Activated T-cell treated with anti-CD3 and anti-CD28 coated beads for 4 hours (primary cell): ENCODE measurements at regions not wholly inside any gene's neighbourhood (a gene's known extent, or its start where the extent isn't known, plus 50 kb on each side); places are given as distances from the start of the nearest gene placed in this dataset.
A peak's percentile ranks its signal among the peaks of the same experiment; 100 is the strongest.
"Not testable (repeated sequence)": the region's sequence is repeated elsewhere in the genome, so short reads cannot be mapped to it uniquely, and the experiment has no call there.

Experiments used
- DNase-seq: peaks from one replicate; pipeline ENCODE4 v3.0.0-alpha.2; 2020

DNA sequence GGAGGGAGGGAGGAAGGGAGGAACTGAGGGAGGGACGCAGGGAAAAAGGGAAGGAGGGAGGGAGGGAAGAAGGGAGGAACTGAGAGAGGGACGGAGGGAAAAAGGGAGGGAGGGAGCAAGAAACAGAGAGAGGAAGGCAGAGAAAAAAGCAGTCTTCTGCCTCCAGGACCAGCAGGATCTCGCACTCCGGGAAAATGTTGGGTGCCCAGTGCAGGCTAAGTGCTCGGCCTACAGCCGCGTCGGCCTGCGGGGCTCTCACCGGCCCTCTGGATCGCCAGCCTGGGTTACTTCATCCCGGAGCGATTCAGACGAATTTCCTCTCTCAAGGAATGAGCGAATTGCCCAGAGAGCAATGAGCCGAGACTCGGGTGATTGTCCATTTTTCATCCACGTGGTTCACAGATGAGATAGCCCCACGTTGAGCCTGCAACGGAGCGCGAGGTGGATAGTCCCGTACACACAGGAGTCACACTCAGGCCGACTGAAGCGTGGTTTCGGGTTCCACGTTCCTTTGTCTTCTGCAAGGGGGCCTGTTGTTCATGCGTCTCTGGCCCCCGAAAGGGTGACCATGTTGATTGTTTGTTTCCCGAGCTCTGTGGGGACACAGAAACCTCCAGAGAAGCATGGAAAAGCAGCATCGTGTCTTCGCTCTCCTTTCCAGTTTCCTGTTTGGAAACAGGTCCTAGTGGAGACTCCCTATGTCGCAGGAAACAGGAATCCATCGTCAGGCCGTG is 1937.1 kb upstream of the DEFB115 start:
- DNase-seq, result not testable (repeated sequence)

DNA sequence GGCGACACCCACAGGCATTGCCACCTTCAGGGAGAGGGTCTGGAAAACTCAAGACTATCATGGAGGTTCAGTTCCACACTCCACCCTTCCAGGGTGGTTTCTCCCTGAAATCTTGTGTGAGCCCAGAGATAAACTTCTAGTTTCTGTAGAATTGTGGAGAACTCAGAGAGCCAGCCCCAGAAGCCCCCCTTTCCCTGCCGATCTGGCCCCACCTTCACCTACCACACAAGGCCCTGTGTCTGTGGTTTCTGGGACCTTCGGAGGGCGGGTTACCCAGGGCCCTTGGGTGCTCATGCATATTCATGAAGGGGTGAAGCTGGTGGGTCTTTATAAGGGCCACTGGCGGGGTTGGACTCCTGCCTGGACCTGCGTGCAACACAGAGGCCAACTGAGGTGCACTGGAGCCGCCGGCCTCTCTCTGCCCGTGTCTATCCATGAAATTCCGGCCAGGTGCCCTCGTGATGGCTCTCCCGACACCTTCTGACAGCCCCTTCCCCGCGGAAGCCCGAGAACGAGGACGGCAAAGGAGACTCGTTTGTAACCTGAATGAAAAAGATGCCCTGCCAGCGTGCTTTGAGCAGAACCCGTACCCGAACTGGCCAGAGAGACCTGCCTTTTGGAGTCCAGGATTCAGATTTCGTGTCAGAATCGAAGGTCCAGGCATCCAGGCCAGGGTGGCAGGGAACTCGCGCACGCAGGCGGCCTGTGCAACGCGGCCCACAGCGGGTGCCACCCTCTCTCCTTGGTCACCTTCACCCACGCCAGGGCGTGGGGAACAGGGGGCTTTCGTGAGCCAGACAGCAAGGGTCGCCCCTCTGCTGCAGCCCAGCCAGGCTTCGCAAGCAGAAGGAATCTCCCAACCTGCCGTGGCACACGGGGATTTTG is 1933.6 kb upstream of the DEFB115 start:
- not testable (repeated sequence) for DNase-seq

DNA sequence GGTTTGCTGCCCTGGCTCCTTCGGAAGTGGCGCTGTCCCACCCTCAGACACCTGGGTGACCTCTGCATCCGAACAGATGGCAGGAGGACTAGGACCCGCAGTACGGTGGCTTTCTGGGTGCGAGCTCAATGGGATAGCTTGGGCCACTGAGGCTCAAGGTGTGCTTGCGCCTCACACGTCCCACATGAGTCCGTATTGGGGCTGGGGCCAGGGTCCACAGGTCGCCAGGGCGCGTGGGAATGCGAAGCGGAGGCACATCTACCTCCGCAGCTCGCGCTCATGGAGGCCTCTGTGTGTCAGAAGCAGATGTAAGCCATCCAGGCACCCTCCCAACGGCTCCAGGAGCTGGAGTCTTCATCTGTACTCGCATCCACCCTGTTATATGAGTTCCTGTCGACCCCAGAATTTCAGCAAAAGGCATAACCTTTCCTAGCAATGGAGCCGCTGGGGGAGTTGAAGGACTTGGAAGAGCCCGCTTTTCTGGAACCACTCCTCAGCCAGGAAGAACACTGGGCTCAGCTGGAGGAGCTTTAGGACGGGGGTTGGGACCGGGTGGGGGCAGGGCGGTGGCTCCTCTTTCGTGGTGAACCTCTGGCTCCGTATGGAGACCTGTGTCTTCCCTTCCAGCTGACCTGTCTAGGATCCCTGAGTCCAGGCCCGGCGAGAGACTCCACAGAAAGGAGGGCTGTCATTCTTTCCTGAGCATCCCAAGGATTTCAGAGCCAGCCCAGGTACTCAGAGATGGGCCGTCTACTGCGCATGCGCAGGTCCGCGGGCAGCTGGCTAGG is 1932.8 kb upstream of the DEFB115 start:
- DNase-seq, result not testable (repeated sequence)

DNA sequence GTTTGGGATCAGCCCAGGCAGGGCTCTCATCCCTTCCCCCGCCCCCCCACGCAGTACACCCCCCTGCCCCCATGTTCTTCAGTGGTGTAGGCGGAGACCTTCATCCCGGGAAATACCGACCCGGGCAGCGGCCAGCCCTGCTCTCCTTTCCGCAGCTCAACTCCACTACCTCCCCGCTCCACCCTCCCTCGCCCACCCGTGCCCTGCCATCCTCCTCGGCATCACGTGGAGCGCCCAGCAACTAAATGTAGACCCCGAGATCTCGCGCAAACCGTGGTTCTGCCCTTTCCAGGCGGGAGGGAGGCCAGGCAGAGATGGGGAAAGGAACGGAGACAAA is 1932.2 kb upstream of the DEFB115 start:
- DNase-seq, result no peak

DNA sequence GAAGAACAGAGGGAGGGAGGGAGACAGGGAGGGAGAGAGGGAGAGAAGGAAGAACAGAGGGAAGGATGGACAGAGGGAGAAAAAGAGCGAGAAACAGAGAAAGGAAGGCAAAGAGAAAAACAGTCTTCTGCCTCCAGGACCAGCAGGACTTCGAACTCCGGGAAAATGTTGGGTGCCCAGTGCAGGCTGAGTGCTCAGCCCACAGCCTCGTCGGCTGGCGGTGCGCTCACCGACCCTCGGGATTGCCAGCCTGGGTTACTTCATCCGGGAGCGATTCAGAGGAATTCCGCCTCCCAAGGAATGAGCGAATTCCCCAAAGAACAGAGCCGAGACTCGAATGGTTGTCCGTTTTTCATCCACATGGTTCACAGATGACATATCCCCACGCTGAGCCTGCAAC is 1931.7 kb upstream of the DEFB115 start:
- DNase-seq, result not testable (repeated sequence)

DNA sequence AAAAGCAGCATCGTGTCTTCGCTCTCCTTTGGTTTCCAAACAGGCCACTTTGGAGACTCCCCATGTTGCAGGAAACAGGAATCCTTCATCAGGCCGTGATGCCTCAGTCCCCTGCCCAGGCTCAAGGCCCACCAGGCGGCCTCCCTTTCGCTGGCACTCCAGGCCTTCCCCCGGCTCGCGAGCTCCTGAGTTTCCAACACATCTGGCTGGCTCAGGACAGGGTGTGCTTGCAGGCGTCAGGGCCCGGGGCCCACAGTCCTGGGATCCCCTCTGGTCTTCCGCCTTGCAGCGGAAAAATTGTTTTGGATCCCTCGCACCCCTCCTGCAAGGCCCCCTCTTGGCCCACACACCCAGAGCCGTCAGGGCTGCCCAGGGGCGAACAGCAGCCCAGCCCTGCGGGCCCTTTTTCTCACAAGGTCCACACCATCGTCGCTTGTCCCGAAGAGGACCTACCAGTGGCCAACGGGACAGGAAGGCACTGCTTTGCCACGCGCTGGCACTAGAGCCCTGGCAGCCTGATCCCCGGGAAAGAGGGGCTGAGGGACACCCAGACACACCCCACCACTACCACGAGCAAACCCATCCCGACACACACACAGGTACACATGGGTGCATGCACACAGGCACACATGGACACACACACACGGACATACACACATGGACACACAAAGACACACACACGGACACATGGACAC is 1930.9 kb upstream of the DEFB115 start:
- DNase-seq, result no peak

DNA sequence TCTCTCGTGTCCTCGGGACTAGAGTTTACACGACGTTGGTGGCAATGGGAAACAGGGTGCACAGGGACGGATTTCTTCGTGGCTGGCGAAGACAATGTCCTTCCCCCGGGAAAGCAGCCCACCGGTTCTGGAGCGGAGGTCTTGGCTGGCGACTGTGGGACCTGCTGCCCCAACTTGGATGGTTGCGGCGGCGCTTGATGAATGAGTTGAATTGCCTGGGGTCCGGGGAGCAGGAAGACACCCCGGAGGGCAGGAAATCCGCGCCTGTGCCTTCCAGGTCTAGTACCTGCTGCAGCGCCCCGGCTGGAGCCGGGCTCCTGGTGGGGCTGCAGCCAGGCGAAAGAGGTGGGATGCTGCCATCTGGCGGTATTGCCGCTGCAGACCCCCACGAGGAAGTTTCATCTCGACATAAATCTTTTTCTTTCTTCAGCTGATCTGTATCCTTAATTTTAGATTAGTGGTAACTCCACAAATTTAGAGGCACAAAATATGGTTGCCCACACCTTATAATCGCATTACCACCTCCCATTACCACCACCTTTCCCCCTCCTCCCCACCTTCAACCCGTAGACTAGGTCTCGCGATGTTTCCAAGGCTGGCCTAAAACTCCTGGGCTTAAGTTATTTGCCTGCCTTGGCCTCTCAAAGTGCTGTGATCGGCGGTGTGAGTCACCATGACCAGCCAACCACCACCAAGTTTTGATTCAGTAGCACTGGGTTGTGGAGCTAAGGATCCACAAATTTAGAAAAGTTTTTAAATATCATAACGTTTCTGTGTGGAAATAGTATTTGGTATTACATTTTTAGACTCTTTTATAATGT is 1929.7 kb upstream of the DEFB115 start:
- peak; percentile 26 for DNase-seq

DNA sequence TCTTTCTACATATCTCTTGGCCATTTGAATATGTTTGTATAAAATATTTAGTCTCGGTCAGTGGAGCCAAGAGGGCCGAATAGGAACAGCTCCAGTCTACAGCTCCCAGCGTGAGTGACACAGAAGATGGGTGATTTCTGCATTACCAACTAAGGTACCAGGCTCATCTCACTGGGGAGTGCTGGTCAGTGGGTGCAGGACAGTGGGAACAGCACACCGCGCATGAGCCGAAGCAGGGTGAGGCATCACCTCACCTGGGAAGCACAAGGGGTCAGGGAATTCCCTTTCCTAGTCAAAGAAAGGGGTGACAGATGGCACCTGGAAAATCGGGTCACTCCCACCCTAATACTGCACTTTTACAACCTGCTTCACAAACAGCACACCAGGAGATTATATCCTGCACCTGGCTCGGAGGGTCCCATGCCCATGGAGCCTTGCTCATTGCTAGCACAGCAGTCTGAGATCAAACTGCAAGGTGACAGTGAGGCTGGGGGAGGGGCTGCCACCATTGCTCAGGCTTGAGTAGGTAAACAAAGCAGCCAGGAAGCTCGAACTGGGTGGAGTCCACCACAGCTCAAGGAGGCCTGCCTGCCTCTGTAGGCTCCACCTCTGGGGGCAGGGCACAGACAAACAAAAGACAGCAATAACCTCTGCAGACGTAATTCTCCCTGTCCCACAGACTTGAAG is 1926.9 kb upstream of the DEFB115 start:
- DNase-seq, result not testable (repeated sequence)

DNA sequence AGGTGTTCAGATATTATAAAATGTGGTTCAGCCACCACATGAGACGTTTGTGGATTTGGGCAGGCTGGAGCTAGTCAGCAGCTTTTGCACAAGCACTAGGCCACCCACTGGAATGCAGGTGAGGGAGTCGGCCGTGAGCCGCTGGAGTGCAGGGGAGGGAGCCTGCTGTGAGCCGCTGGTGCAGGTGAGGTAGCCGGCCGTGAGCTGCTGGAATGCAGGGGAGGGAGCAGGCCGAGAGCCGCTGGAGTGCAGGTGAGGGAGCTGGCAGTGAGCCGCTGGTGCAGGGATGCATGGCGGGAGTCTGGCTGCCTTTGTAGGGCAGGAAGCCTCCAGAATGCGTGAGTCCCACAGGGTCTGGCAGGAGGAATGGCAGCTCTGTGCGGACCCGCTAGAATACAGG is 1907.6 kb upstream of the DEFB115 start:
- DNase-seq, result no peak

DNA sequence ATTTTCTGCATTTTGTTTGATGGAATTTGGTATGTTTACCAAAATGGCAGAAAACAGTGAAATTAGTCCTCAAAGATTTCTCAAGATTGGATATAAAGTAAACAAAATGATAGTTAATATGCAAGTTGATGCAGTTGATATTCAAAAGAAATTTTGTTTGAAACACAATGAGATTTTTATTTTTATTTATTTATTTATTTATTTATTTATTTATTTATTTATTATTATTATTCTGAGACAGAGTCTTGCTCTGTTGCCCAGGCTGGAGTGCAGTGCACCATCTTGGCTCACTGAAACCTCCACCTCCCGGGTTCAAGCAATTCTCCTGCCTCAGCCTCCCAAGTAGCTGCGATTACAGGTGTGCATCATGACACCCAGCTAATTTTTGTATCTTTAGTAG is 1881.5 kb upstream of the DEFB115 start:
- DNase-seq, result not testable (repeated sequence)

DNA sequence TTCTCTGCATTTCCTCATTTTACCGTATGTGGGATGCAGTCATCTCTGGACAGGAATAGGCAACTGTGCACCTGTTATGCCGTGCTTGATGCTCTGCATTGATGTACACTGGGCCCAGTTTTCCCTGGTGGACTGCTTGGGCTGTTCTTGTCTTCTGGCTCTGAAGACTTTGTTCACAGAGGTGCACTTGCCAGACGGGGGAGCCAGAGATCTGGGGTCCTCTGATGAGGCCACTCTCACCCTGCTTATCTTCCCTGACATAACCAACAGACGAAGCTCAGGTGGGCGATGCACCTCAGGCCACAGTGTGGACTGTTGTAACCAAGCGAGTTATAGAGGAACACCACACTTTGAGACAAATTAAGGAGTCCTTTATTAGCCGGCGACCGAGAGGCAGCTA is 1864.6 kb upstream of the DEFB115 start:
- not testable (repeated sequence) for DNase-seq

DNA sequence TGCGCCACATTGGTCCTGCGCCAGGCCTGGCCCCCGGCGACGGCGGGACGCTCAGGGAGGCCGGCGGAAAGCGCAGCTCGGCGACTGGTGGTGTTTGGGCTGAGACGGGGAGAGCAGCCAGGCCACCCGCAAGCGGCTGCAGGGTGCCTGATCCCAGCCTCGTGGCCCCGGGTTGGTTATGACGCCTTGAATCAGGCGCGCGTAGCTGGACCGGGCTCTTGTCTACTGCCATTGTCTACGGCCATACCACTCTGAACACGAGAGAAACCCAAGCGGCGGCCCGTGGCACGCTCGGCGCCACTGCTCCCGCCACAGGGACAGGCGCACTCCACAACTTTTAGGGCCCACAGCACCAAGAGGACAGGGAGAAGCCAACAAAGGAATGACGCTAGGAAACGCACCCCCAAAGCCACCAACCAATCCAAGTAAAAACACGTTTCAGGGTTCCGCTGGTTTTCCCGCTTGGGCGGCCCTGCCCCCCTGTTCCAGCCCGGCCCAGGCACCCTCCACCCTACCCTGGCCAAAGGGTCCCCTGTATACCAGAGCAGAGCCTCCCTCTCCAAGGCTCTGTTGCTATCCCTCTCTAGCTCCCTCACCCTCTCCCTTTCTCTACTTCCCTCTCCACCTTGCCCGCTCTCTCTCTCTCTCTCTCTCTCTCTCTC is 1849.3 kb upstream of the DEFB115 start:
- DNase-seq, result no peak

DNA sequence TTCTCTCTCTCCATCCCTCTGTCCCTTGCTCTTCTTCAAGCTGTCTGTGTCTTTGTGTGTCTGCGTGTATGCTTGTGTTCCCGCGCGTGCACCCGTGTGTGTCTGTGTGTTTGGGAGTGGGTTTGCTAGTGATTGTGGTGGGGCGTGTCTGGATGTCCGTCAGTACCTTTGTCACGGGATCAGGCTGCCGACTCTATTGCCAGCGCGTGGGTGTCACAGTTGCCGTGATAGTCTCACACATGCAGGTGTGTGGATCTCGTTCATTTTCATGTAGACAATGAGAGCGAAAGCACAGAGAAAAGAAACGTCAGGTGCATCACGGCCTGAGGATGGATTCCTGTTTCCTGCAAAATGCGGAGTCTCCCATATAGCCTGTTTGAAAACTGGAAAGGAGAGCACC is 1848.8 kb upstream of the DEFB115 start:
- not testable (repeated sequence) for DNase-seq

DNA sequence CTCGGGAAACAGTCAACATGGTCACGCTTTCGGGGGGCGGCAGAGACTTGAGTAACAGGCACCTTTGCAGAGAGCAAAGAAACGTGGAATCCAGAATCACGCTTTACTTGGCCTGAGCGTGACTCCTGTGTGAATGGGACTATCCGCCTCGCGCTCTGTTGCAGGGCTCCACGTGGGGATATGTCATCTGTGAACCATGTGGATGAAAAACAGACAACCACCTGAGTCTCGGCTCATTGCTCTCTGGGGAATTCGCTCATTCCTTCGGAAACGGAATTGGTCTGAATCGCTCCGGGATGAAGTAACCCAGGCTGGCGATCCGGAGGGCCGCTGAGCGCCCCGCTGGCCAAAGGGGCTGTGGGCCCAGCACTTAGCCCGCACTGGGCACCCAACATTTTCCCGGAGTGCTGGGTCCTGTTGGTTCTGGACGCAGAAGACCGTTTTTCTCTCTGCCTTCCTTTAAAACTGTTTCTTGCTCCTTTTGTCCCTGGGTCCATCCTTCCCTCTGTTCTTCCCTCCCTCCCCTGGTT is 1848.2 kb upstream of the DEFB115 start:
- not testable (repeated sequence) for DNase-seq

DNA sequence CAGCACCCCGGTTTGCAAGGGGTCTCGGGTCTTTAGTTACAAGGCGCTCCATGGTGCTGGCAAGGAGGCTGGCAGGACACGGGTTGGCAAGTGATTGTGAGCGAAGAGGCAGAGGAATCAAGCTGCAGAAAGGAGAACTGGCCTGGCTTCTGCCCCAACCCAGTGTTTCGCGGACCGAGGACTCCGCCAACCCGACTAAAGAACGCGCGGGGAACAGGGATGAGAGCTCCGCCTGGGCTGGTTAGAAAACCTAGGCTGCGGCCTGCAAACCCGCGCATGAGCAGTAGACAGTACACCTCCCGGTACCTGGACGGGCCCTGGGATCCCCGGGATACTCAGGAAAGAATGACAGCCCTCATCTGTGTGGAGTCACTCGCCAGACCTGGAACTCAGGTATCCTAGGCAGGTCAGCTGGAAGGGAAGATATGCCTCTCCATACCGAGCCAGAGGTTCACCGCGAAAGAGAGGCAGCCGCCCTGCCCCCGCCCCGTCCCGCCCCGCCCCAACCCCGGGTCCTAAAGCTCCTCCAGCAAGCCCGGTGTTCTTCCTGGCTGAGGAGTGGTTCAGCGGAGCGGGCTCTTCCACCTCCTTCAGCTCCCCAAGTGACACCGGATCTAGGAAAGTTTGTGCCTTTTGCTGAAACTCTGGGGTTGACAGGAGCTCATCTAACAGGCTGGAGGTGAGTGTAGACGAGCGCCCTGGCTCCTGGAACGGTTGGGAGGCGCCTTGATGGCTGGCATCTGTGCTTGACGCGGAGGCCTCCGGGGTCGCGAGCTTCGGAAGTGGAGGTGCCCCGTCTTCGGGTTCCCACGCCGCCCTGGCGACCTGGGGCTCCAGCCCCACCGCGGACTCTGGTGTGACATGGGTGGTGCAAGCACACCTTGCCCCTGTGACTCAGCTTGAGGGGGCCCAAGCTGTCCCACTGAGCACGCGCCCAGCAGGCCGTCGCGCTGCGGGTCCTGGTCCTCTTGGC is 1847.3 kb upstream of the DEFB115 start:
- DNase-seq, result no peak

DNA sequence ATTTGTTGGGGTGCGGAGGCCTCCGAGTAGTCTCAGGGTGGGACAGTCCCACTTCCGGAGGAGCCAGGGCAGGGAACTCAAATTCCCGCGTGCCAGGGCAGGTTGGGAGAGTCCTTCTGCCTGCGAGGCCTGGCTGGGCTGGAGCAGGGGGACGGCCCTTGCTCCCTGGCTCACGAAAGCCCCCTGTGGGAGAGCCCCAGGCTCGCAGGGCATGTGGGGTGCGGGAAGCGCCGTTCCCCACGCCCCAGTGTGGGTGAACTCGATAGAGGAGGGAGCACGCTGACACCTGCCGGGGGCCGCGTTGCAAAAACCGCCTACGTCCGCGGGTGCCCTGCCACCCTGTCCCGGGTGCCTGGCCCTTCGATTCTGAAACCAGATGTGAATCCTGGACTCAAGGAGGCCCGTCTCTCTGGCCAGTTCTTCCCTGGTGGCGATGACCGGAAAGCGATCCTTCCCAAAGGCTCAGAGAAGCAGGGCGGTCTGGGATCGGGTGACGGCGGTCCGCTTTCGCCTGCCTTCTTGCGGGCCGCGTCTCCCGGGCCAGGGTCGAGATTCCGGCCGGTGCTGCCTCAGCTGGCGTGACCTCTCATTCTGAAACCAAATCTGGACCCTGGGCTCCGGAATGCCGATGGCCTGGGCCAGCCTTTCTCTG is 1846.5 kb upstream of the DEFB115 start:
- DNase-seq, result no peak

DNA sequence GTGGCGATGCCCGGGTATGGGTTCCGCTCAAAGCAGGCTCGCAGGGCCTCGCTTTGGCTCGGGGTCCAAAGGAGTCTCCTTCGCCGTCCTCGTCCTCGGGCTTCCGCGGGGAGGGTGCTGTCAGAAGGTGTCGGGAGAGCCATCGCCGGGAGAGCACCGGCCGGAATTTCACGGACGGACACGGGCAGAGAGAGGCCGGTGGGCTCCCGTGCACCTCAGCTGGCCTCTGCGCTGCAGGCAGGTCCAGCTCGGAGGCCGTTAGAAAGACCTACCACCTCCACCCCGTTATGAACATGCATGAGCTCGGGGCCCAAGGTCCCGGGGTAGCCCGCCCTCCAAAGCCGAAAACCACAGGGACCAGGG is 1846.0 kb upstream of the DEFB115 start:
- not testable (repeated sequence) for DNase-seq

DNA sequence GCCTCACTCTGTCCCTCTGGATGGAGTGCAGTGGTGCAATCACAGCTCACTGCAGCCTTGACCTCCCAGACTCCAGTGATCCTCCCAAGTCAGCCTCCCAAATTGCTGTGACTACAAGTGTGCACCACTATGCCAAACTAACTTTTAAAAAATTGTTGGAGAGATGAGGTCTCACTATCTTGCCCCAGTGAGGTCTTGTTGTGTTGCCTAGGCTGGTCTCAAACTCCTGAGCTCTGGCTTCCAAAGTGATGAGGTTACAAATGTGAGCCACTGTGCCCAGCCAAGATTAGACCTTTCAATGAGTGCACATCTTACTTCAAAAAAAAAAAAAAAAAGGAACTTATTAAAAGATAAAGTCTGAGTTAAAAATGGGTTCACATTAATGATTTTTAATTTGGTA is 1838.1 kb upstream of the DEFB115 start:
- no peak for DNase-seq
